BLaER1 treated with 17β-estradiol and CSF1 and Interleukin-3, amounts not matched to agents 10 nM and 100 nM (cell line): ENCODE measurements at regions not wholly inside any gene's neighbourhood (a gene's known extent, or its start where the extent isn't known, plus 50 kb on each side); places are given as distances from the start of the nearest gene placed in this dataset.
"Not testable (repeated sequence)": the region's sequence is repeated elsewhere in the genome, so short reads cannot be mapped to it uniquely, and the experiment has no call there.

Experiments
- H3K27ac ChIP-seq, 11 experiments: shearing (Covaris generic); formaldehyde crosslinking; 2 replicates each; pipeline ENCODE4 v1.8.1; 2022
- H3K27me3 ChIP-seq, 11 experiments: shearing (Covaris generic); formaldehyde crosslinking; 2 replicates each; pipeline ENCODE4 v1.8.1; 2022
- H3K36me3 ChIP-seq, 11 experiments: shearing (Covaris generic); formaldehyde crosslinking; 2 replicates each; pipeline ENCODE4 v1.8.1; 2022
- H3K4me1 ChIP-seq, 10 experiments: shearing (Covaris generic); formaldehyde crosslinking; 2 replicates each; pipeline ENCODE4 v1.8.1; 2022
- H3K4me2 ChIP-seq, 11 experiments: shearing (Covaris generic); formaldehyde crosslinking; 2 replicates each; pipeline ENCODE4 v1.8.1; 2022
- H3K4me3 ChIP-seq, 10 experiments: shearing (Covaris generic); formaldehyde crosslinking; 2 replicates each; pipeline ENCODE4 v1.8.1; 2022
- H3K9ac ChIP-seq, 11 experiments: shearing (Covaris generic); formaldehyde crosslinking; 2 replicates each; pipeline ENCODE4 v1.8.1; 2022
- H3K9me3 ChIP-seq, 11 experiments: shearing (Covaris generic); formaldehyde crosslinking; replicated peaks in 1 of 11; 2 replicates each; pipeline ENCODE4 v1.8.1; 2022
- H4K20me1 ChIP-seq, 11 experiments: shearing (Covaris generic); formaldehyde crosslinking; 2 replicates each; pipeline ENCODE4 v1.8.1; 2022
- Cebpa-rat ChIP-seq, 11 experiments: shearing (Covaris generic); IDR thresholded peaks; 2 replicates each; pipeline ENCODE4 v1.8.1; 2022

GRCh38 chr17:51423421-51424160, 163.2 kb downstream of the UTP18 start:
- Histone ChIP-seq H3K9me3 (no peaks in the 10 kb centered on the region), H3K4me2 (no peak overlapping the region), H3K27ac (no peak overlapping the region), H3K27me3 (no peaks in the 10 kb centered on the region), H3K36me3 (no peaks in the 10 kb centered on the region), H3K4me3 (no peak overlapping the region), H3K9ac (no peak overlapping the region), H4K20me1 (no peaks in the 10 kb centered on the region), H3K4me1 (peaks cover 12 to 18% (median 14%) of the 10 kb centered on the region in 10 experiments)
- no peak for TF ChIP-seq Cebpa-rat (IDR thresholded peaks at IDR 0.05)

GRCh38 chr17:51425773-51426172, 165.4 kb downstream of the UTP18 start:
- Histone ChIP-seq H3K4me2 (no peak overlapping the region), H3K9ac (no peak overlapping the region), H3K4me1 (peaks cover 12 to 36% (median 14%) of the 10 kb centered on the region in 10 experiments), H4K20me1 (no peaks in the 10 kb centered on the region), H3K27me3 (no peaks in the 10 kb centered on the region), H3K36me3 (no peaks in the 10 kb centered on the region), H3K4me3 (no peak overlapping the region), H3K9me3 (no peaks in the 10 kb centered on the region), H3K27ac (no peak overlapping the region)
- no peak for TF ChIP-seq Cebpa-rat (IDR thresholded peaks at IDR 0.05)

- peak overlapping the region in 4 of 11 experiments; percentile 3 to 40 (median 19); a peak in 5 of 22 replicates for H3K27ac ChIP-seq
- peaks cover 12 to 36% (median 14%) of the 10 kb centered on the region in 10 experiments for H3K4me1 ChIP-seq
- no peaks in the 10 kb centered on the region for H3K36me3 ChIP-seq
- H3K4me3 ChIP-seq: no peak overlapping the region
- peak in 3 of 11 experiments; percentile 37 to 72 (median 39); a peak in 6 of 22 replicates for TF ChIP-seq Cebpa-rat (IDR thresholded peaks at IDR 0.05)
- peak overlapping the region; percentile 32 to 82 (median 54) for H3K4me2 ChIP-seq
- no peaks in the 10 kb centered on the region for H4K20me1 ChIP-seq
- no peaks in the 10 kb centered on the region for H3K27me3 ChIP-seq
- no peaks in the 10 kb centered on the region for H3K9me3 ChIP-seq
- H3K9ac ChIP-seq: peak overlapping the region in 2 of 11 experiments; percentile 13 to 39; a peak in 1 of 22 replicates
These were observed 167.0 kb downstream of the UTP18 start for GRCh38 chr17:51427323-51427811.

GRCh38 chr17:51427856-51428255, 167.5 kb downstream of the UTP18 start:
- peak overlapping the region in 2 of 11 experiments; percentile 13 to 39; a peak in 1 of 22 replicates for H3K9ac ChIP-seq
- TF ChIP-seq Cebpa-rat (IDR thresholded peaks at IDR 0.05): no peak
- no peaks in the 10 kb centered on the region for H3K36me3 ChIP-seq
- H3K9me3 ChIP-seq: no peaks in the 10 kb centered on the region
- no peaks in the 10 kb centered on the region for H3K27me3 ChIP-seq
- peak overlapping the region; percentile 32 to 82 (median 54) for H3K4me2 ChIP-seq
- H3K4me1 ChIP-seq: peaks cover 12 to 36% (median 14%) of the 10 kb centered on the region in 10 experiments
- peak overlapping the region in 4 of 11 experiments; percentile 3 to 40 (median 19); a peak in 5 of 22 replicates for H3K27ac ChIP-seq
- H3K4me3 ChIP-seq: no peak overlapping the region
- H4K20me1 ChIP-seq: no peaks in the 10 kb centered on the region

- Histone ChIP-seq H3K9me3 (no peaks in the 10 kb centered on the region), H3K4me1 (peaks cover 12 to 42% (median 14%) of the 10 kb centered on the region in 10 experiments), H3K9ac (no peak overlapping the region), H3K27me3 (no peaks in the 10 kb centered on the region), H3K27ac (peak overlapping the region in 1 of 11 experiments; percentile 40; a peak in 1 of 22 replicates), H4K20me1 (no peaks in the 10 kb centered on the region), H3K4me2 (peak overlapping the region in 6 of 11 experiments; percentile 2 to 82 (median 48); a peak in 6 of 22 replicates), H3K4me3 (no peak overlapping the region), H3K36me3 (no peaks in the 10 kb centered on the region)
- no peak for TF ChIP-seq Cebpa-rat (IDR thresholded peaks at IDR 0.05)
These were observed 168.5 kb downstream of the UTP18 start for GRCh38 chr17:51428668-51429495.

DNA sequence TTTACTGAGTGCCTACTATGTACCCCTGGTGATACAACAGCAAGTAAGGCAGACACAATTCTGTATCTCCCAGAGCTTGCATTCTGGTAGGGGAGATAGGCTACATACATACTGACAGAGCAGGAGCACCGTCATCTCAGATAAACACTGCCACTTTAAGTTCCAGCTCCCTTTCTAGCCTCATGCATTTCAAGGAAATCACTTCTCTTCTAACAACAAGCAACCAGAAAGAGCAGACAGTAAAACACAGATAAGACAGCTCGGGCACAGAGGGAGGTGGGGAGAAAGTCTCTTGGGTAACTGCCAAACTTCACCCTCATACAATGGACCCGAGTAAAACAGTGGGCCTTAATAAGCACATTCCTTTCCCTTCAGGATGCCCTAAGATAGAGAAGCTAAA, 169.6 kb downstream of the UTP18 start:
- not testable (repeated sequence) for H4K20me1 ChIP-seq, H3K4me3 ChIP-seq, H3K36me3 ChIP-seq, H3K9ac ChIP-seq, H3K27me3 ChIP-seq, H3K9me3 ChIP-seq
- Histone ChIP-seq H3K27ac (peak overlapping the region in 1 of 11 experiments; percentile 16; a peak in 1 of 22 replicates), H3K4me1 (peaks cover 12 to 52% (median 16%) of the 10 kb centered on the region in 10 experiments), H3K4me2 (peak overlapping the region in 1 of 11 experiments; percentile 44; a peak in 2 of 22 replicates)

DNA sequence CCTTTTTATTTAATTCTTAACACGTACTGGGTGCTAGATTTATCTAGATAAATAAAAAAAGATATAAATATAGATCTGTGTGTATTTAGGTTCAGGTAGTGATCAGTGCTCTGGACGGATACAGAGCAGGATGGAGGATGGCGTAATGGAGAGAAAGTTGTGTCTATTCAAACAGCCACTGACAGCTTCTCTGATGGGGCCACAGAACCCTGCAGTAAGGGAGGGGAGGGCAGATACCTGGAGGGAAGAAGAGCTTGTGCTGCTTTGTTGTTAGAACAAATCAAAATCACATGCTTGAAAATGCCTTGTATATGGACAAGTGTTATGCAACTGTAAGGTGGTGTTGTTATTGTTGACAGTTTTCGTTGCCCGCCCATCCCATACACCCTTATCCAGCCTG, 170.2 kb downstream of the UTP18 start:
- Histone ChIP-seq H3K9me3 (peaks cover 0 to 5% (median 0%) of the 10 kb centered on the region in 11 experiments; a peak in 1 of 22 replicates), H3K9ac (no peak overlapping the region; a peak in 1 of 22 replicates), H3K27ac (peak overlapping the region in 1 of 11 experiments; percentile 16; a peak in 1 of 22 replicates), H3K4me3 (no peak overlapping the region), H3K4me2 (peak overlapping the region in 1 of 11 experiments; percentile 44; a peak in 1 of 22 replicates), H3K4me1 (peaks cover 12 to 59% (median 21%) of the 10 kb centered on the region in 10 experiments), H3K36me3 (no peaks in the 10 kb centered on the region), H3K27me3 (no peaks in the 10 kb centered on the region), H4K20me1 (no peaks in the 10 kb centered on the region)
- no peak for TF ChIP-seq Cebpa-rat (IDR thresholded peaks at IDR 0.05)

DNA sequence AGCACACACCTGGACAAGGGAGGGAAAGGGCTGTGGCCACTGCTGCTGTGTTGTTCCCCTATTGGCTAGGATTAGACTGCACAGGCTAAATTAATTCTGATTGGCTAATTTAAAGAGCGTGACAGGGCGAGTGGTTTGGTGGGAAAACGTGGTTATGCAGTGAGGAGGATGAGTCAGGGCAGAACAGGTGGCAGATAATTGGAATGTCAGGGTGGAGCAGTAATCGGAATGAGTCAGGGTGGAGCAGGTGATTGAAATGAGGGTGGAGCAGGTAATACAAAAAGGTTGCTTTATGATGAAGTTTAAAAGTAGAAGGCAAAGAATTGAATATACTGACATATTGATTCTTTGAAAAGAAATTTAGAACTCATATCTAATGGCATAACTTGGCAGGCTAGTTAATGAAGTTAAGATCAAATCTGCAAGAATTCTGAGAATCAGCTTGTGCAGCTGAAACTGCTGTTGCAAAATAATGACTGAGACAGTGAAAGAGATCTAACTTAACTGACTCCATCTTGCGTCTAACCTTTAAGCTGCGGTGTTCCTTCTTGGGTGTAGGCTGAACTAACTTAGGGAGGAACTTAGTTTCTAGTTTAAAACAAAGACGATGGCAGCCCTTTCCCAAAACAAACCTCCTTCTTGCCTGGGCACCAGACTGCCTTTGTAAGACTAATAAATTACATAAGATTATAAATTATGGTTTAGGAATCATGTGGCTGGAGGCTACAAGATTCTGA, 174.3 kb downstream of the UTP18 start:
- TF ChIP-seq Cebpa-rat (IDR thresholded peaks at IDR 0.05): no peak

More for the DNA sequence above, 174.3 kb downstream of the UTP18 start:
- H3K4me2 ChIP-seq: peak overlapping the region in 6 of 11 experiments; percentile 35 to 96 (median 66); a peak in 12 of 22 replicates
- peaks cover 0 to 3% (median 0%) of the 10 kb centered on the region in 11 experiments; a peak in 1 of 22 replicates for H3K36me3 ChIP-seq
- no peaks in the 10 kb centered on the region for H3K27me3 ChIP-seq
- peaks cover 11 to 71% (median 21%) of the 10 kb centered on the region in 10 experiments for H3K4me1 ChIP-seq
- H3K9ac ChIP-seq: peak overlapping the region in 1 of 11 experiments; percentile 10; a peak in 1 of 22 replicates
- no peaks in the 10 kb centered on the region for H4K20me1 ChIP-seq
- no peak overlapping the region for H3K4me3 ChIP-seq
- peak overlapping the region in 3 of 11 experiments; percentile 54 to 66 (median 55); a peak in 5 of 22 replicates for H3K27ac ChIP-seq
- peaks cover 8 to 37% (median 19%) of the 10 kb centered on the region in 11 experiments; a peak in 21 of 22 replicates for H3K9me3 ChIP-seq
